Glutamatergic neuron (in vitro differentiated cells): ENCODE measurements at regions not wholly inside any gene's neighbourhood (a gene's known extent, or its start where the extent isn't known, plus 50 kb on each side); places are given as distances from the start of the nearest gene placed in this dataset.

ENCODE experiments used
- DNase-seq: peaks from one replicate; pipeline ENCODE4 v3.0.0; 2022
- H3K27ac Mint-ChIP-seq: one replicate; pipeline ENCODE4 v1.8.0; 2020; ENCODE audit warnings: mild to moderate bottlenecking, mixed read lengths, inconsistent platforms; ENCODE audit not compliant: unreplicated experiment
- H3K27me3 Mint-ChIP-seq: one replicate; pipeline ENCODE4 v1.8.0; 2020; ENCODE audit warnings: mild to moderate bottlenecking, moderate library complexity, mixed read lengths, inconsistent platforms; ENCODE audit not compliant: unreplicated experiment
- H3K36me3 Mint-ChIP-seq: one replicate; pipeline ENCODE4 v1.8.0; 2020; ENCODE audit warnings: mild to moderate bottlenecking, mixed read lengths, inconsistent platforms; ENCODE audit not compliant: unreplicated experiment
- H3K4me1 Mint-ChIP-seq: one replicate; pipeline ENCODE4 v1.8.0; 2020; ENCODE audit warnings: mild to moderate bottlenecking, low read depth, mixed read lengths, inconsistent platforms; ENCODE audit not compliant: unreplicated experiment
- H3K4me3 Mint-ChIP-seq: one replicate; pipeline ENCODE4 v1.8.0; 2020; ENCODE audit warnings: mild to moderate bottlenecking, mixed read lengths, inconsistent platforms; ENCODE audit not compliant: unreplicated experiment
- H3K9me3 Mint-ChIP-seq: one replicate; pipeline ENCODE4 v1.8.0; 2020; ENCODE audit warnings: mild to moderate bottlenecking, moderate library complexity, mixed read lengths, inconsistent platforms; ENCODE audit not compliant: unreplicated experiment
- CTCF ChIP-seq: fragments of 200-600 bp; sonication (generic); IDR thresholded peaks from one replicate; pipeline ENCODE4 v1.5.0; 2021; ENCODE audit not compliant: partially characterized antibody, unreplicated experiment

- H3K27me3 Mint-ChIP-seq: no peaks in the 10 kb centered on the region
- no peak overlapping the region for H3K4me3 Mint-ChIP-seq
- peaks cover 13% of the 10 kb centered on the region for H3K36me3 Mint-ChIP-seq
- no peak for TF ChIP-seq CTCF
- DNase-seq: peak; percentile 23
- H3K4me1 Mint-ChIP-seq: peaks cover 9% of the 10 kb centered on the region
- H3K9me3 Mint-ChIP-seq: peaks cover 8% of the 10 kb centered on the region
- H3K27ac Mint-ChIP-seq: no peak overlapping the region
Measured at GRCh38 chr6:62441182-62441581, 155.2 kb upstream of the KHDRBS2 start.

GRCh38 chr6:62429781-62430180, 143.8 kb upstream of the KHDRBS2 start:
- Mint-ChIP-seq H3K4me1 (no peaks in the 10 kb centered on the region), H3K9me3 (no peaks in the 10 kb centered on the region), H3K4me3 (no peak overlapping the region), H3K27me3 (no peaks in the 10 kb centered on the region), H3K27ac (no peak overlapping the region), H3K36me3 (no peaks in the 10 kb centered on the region)
- DNase-seq: no peak
- TF ChIP-seq CTCF: no peak

GRCh38 chr6:62400521-62401259, 114.7 kb upstream of the KHDRBS2 start:
- no peaks in the 10 kb centered on the region for H3K4me1 Mint-ChIP-seq
- no peaks in the 10 kb centered on the region for H3K27me3 Mint-ChIP-seq

GRCh38 chr6:62393608-62394007, 107.6 kb upstream of the KHDRBS2 start:
- H3K27ac Mint-ChIP-seq: no peak overlapping the region
- H3K4me1 Mint-ChIP-seq: no peaks in the 10 kb centered on the region
- H3K4me3 Mint-ChIP-seq: no peak overlapping the region
- H3K9me3 Mint-ChIP-seq: peaks cover 1% of the 10 kb centered on the region
- DNase-seq: no peak
- no peaks in the 10 kb centered on the region for H3K36me3 Mint-ChIP-seq
- no peaks in the 10 kb centered on the region for H3K27me3 Mint-ChIP-seq
- no peak for TF ChIP-seq CTCF

More at GRCh38 chr6:62400521-62401259, 114.7 kb upstream of the KHDRBS2 start:
- DNase-seq: no peak
- no peaks in the 10 kb centered on the region for H3K36me3 Mint-ChIP-seq
- H3K4me3 Mint-ChIP-seq: no peak overlapping the region
- H3K9me3 Mint-ChIP-seq: peaks cover 1% of the 10 kb centered on the region
- TF ChIP-seq CTCF: no peak
- H3K27ac Mint-ChIP-seq: no peak overlapping the region

- no peak for TF ChIP-seq CTCF
- Mint-ChIP-seq H3K4me3 (no peak overlapping the region), H3K36me3 (no peaks in the 10 kb centered on the region), H3K27me3 (no peaks in the 10 kb centered on the region), H3K27ac (no peak overlapping the region), H3K9me3 (no peaks in the 10 kb centered on the region), H3K4me1 (no peaks in the 10 kb centered on the region)
- DNase-seq: no peak
Measured at GRCh38 chr6:62392291-62392690, 106.3 kb upstream of the KHDRBS2 start.
